Stimulated activated CD8-positive, alpha-beta memory T cell treated with anti-CD3 and anti-CD28 coated beads, Interleukin-7, amount 100 ng/mL, for 4 hours (primary cell): ENCODE measurements at regions not wholly inside any gene's neighbourhood (a gene's known extent, or its start where the extent isn't known, plus 50 kb on each side); places are given as distances from the start of the nearest gene placed in this dataset.

ENCODE experiments used
- DNase-seq, 2 donors: peaks; one replicate each; pipeline ENCODE4 v3.0.0-alpha.2; 2020; ENCODE audit warnings: low read depth in 2 of 2

DNA sequence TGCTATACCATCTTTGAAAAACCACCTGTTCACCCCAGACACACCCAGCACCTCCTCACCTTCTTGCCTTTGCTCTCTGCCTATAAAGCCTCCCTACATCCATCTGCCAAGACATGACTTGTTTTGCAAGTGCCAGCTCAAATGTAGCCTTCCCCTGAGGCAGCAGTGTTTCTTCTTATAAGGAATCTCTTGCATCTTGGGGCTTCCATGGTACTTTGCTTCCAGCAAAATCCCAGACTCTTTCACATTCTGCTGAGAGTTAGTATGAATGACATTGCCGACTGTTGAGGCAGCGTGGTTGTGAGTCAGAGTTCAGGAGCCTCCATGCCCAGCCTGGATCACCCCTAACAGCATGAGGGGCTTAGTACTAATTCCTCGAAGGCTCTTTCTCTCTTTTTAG lies 217.4 kb upstream of the RUNX1 start:
- DNase-seq: no peak

DNA sequence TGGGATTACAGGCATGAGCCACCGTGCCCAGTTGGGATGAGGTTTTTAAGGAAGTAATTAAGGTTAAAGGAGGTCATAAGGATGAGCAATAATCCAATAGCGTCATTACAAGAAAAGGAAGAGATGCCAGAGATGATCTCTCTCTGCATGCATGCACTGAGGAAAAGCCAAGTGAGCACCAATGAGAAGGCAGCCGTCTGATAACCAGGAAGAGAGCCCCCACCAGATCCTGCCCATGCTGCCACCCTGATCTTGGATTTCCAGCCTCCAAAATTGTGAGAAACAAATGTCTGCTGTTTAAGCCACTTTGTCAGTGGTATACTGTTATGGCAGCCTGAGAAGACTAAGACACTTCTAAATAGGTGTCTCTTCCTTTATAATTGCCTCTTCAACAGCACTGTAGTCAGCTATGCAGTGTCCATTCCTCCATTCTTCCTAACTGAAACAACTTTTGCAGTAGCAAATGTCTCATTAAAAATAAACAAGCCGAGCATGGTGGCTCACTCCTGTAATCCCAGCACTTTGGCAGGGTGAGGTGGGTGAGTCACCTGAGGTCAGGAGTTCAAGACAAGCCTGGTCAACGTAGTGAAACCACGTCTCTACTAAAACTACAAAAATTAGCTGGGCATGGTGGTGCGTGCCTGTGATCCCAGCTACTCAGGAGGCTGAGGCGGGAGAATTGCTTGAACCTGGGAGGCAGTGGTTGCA lies 216.2 kb upstream of the RUNX1 start:
- no peak for DNase-seq

DNA sequence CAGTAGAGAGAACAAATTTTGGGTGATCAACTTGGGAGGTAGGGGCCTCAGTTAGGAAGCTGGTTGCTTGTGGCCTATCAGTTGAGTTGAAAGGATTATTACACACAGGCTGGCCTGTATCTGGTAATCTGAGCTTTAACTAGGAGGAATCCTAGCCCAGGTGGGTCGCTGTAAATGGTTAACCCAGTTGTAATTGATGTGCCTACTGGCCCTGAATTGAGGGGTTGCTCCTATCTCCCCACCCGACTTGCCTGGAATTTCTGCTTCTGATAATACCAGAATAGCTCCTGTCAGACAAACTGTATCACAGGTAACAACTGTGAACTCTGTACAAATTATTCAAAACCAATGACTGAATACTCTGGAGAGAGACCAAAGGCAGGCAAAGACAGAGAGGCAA lies 210.4 kb upstream of the RUNX1 start:
- no peak for DNase-seq

DNA sequence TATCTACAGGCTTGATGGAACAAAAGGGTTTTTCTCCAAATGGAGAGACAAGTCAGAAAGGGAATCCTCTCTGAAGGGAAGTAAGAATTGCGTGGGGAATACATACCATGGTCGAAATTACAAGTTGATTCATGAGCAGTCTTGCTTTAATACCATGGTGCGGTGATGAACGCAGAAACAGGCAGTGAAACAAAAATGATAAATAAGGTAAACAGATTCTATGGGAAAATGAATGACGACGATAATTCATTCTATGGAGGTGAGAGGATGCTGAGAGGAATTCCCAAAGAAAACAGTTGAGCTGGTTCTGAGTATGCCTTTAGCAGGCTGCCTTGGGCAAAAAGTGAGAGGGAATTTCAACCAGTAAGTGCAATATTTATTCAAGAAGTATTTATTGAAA lies 209.4 kb upstream of the RUNX1 start:
- DNase-seq: no peak

DNA sequence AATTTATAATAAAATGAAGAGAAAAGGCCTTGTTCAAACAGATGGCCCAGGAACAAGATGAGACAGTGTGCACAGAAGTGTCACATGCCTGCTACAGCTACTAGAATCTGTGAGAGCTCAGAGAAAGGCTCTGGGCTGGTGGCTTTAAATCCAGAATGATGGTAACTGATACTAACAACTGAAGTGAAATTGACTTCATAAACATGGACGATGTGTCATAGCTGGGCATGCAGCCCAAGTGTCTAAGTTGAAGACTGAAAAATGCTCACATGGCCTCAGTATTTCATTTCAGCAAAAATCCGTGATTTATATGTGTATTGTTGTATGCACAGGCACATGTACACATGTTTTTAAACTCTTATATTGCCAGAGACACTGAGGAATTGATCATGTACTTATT lies 208.3 kb upstream of the RUNX1 start:
- no peak for DNase-seq

DNA sequence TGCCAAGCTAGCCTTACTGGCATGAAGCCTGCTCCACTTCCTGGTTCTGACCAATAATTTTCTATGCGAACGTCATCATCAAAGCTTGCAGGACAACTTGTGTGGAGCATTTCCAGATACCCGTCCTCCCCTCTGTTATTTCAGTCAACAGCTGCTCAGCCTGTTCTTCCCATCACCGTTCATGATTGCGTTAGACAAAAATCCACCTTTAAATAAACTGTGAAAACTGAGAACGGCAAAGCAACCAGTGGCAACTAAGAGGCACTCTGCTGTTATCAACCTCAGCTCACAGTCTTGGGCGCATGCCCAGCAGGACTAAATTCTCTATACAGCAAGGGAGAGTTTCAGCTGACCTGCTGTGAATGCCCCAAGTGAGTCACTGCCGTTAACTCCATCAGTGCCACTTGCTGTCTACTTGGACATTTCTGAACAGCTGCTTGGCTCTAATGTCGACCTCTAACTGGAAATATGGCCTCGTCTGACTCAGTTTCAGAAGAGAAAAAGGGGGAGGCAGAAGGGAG lies 207.4 kb upstream of the RUNX1 start:
- no peak for DNase-seq

DNA sequence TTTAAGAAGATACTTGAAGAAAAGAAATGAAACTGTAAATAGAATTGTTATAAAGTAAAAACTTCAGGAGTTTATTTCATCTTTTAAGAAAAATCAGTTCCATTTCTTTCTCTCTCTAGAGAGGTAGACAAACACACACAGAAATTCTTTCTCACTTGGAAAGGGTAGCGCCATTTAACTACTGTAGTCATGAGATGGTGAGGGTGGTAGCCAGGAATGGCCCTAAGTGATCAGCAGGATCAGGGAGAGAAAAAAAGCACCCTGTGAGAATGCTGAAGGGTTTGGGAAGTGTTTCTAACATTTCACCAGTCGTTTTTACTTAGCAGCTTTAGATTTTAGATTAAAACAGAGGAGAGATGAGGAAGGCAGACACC lies 205.7 kb upstream of the RUNX1 start:
- DNase-seq: no peak

DNA sequence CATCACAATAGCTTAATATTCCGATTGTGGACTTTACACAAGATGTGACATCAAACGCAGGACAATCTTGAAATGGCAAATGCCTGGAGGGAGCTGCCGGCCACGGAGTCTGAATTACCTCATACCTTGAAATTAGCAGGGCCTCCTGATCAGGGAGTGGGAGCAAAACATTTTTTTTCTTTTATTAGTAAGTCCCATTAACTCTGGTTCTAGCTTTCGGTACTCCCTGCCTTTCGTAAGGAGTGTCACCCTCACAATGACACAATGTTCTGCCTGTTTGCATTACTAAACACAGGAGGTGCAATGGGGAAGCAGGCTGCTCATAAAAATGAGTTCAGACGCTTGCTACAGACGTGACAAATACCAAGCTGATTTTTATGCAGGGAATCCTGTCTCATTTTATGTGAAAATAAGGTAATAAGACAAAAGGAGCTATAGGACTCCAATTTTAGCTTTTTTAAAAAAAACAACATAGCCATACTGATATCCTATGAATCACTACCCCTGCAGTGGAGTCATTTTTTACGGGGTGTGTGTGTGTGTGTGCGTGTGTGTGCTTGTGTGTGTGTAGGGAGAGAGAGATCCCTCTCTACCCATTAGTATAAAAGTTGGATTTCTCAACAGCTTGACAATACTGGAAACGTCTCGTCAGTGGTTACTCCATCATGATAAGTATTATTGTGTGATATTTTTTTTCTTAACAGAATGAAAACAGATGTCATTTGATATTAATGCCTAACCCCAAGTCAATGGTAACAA lies 205.1 kb upstream of the RUNX1 start:
- DNase-seq: no peak

DNA sequence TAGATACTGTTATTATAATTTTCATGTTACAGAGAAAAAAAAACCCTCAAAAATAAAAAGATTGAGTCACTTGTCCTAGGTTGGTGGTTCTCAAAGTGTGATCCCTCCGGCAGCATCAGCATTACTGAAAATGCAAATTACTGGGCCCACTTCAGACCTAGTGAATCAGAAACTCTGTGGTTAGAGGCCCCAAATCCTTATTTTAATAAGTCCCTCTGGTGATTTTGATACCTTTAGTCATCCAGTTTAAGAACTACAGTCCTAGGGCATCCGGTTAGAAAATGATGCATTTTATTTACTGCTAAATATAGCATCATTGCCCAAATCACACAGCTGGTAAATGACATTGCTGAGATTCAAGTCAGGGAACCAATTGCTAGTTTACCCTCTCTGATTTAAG lies 203.7 kb upstream of the RUNX1 start:
- no peak for DNase-seq

DNA sequence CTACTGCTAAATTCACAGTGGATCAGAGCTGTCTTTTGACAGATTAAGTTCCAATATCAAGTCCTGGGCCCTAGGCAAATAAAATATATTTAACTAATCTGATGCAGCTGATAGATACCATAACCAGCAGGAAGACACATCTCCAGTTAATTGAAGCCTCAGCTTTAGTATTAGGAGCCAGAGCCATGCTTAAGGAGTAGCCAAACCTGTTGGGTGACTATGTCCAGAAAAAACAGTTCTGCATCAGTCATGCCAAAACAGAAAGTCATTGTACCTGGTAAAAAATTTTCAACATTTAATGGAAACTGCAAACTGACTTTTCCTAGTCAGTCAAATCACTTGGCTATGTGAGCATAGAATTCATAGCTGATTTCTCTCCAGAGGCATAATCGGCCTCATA lies 200.5 kb upstream of the RUNX1 start:
- no peak for DNase-seq

DNA sequence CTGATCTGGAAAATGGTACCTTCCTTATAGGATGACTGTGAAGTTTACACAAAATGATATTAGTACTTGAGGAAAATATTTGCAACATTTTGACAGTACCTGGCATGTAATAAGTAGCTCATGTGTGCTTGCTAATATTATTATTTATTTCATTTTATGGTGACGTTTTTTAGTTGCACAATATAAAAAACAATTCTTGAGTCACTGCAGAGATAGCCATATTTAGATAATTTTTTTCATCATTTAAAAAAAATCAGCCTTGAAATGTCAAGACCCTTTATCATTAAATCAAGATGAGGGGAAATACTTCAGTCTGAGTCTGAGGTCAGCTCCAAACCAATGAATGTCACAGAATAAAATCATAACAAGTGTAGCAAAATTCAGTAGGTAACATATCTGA lies 196.8 kb upstream of the RUNX1 start:
- no peak for DNase-seq

DNA sequence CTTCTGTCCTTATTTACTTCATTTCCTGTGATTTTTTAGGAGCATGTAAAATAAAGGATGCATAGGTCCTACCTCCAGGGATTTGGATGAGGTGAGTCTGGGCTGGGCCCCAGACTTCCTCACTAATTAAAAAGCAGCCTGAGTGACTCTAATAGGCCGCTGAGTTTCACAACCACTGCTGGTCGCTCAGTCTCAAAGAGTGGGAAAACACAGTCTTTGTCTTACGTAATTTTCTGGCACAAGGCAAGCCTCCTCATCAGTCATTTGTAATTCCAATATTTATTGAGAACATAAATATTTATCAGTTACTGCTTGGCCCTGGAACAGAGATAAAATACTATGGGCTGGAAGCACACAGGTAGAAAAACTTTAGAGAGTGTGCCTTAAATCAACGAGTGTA lies 195.4 kb upstream of the RUNX1 start:
- no peak for DNase-seq

DNA sequence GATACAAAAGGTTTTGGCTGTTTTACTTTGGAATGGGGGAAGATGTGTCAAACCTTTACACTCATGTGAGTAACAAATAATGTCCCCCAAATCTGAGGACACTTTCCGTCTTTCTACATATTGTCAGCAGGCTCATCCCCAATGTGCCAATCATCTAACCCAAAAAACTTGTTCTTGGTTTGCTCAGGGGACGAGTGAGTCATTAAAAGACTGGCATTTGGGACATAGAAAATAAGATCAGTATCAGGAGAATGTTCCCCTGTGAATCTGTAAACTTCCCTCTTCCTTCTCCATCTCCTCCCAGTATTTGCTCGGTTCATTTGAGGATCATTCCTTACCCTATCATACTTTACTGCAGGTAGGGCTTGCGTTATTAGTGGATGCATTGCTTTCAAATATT lies 194.1 kb upstream of the RUNX1 start:
- no peak for DNase-seq

DNA sequence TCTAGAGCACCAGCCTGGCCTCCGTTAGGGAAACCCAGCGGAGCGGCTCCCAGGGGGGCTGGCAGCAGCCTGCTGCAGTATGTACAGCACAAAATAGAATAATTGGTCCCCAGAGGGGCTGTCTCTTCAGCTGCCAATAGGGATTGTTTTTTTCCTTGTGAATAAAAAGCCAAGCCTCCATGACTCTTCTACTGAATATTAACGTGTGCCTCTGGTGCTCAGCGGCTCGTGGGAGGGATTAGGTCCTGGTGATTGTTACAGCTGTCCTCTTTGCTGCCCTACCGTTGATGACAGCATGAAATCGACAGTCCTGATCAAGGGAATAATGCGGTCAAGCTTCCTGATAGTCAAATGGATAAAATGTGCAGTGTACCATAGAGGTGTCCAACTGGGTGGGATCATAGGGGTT lies 190.7 kb upstream of the RUNX1 start:
- DNase-seq: no peak

DNA sequence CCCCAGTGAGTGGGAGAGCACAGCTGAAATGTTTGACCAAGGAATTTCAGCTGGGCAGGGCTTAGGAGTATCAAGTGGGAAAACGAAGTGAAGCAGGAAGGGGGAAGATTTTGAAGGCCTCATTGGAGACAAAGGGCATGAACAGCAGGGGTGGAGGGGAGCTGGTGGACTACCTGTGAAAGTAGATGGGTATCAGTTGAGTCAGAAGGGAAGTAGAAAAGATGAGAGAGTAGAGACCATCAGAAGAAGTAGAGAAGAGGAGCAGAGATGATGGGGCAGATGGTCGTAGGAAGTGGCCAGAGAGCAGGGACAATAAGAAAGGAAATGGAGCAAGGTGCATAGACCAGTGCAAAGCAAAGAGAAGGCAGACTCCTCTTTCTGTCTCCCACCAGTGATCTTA lies 189.0 kb upstream of the RUNX1 start:
- no peak for DNase-seq

DNA sequence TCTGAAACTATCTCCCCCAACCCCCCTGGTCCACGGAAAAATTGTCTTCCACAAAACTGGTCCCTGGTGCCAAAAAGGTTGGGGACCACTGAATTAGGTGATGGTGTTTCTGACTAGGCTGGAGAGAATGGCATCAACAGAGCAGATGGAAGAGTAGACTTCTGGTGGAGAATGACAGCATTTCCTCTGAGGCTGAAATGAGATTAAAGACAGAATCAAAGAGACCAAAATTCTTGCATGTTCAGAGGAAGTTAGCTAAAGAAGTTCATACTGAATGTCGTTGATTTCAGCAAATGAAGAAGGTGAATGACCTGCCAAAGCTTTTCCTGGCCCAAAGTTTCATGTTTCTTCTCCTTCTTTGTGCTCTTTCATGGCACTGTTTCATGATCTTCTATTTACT lies 188.2 kb upstream of the RUNX1 start:
- DNase-seq: no peak

DNA sequence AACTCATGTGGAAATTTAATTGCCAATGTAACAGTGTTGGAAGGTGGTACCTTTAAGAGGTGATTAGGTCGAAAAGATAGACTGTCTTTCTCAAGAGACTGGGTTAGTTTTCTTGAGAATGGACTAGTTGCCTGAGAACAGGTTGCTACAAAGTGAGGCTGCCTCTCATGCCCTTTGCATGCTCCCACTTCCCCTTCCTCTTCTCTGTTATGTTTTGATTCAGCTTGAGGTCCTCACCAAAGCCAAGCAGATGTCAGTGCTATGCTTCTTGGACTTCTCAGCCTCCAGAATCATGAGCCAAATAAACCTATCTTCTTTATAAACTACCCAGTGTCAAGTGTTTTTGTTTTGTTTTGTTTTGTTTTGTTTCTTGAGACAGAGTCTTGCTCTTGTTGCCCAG lies 187.0 kb upstream of the RUNX1 start:
- no peak for DNase-seq

DNA sequence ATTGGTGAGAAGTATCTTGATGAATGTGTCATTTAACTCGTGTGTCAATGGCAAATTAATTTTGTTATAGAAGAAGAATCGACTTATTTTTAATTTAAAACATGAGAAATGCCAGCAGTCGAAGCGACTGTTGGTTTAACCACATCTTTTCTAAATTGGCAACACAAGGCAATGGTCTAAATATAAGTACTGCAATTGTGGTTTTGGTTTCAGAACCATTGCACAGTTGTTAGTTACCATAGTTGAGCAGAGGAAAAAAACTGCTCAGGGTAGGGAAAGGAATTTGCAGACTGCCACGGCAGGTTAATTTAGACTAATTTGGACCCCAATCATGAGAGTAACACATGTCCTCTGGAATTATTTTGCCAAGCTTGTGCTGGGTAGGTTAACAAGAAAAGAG lies 185.6 kb upstream of the RUNX1 start:
- DNase-seq: no peak

DNA sequence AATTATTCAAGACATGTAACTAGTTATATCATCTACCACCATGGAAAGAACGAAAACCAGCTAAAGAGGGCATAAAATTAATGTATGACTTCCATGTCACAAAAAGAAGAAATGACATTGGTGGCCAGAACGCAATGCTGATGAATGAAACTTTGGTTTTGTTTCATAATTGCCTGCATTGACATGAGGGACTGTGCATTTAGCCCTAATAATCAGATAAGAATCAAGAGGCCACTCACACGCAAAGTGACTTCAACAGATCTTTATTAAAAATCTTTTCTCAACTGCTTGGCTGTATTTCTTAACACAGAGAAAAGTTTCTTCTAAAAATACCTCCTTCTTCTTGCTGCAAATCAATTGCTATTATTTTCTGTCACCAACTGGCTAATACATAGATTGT lies 184.7 kb upstream of the RUNX1 start:
- DNase-seq: no peak

DNA sequence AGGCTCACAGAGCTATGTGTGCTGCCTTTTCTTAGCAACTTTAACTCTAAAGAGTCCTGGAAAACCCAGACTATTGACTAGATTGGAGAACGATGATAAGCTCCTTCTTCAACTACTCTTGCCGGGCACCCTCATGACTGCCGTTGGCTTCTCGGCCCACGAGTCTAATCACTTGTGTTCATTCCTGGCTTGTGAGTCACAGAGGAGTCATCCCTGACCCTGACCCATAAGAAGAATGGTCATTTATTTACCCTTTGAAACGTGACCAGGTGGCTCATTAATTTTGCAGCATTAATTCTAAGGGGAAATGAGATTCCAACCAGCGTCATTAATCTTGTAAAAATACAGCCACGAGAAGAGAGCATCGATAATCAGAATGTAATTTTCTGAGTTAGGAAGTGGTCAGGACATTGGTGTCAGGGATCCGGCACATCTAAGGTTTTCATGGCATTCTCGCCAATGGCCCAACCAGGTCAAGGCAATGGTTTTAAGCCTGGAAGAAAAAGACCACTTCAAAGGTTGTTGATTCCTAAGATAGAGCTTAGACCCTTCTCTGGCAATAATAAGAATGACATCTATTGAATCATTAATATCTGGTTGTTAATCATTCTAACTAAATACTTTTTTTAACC lies 183.6 kb upstream of the RUNX1 start:
- no peak for DNase-seq

DNA sequence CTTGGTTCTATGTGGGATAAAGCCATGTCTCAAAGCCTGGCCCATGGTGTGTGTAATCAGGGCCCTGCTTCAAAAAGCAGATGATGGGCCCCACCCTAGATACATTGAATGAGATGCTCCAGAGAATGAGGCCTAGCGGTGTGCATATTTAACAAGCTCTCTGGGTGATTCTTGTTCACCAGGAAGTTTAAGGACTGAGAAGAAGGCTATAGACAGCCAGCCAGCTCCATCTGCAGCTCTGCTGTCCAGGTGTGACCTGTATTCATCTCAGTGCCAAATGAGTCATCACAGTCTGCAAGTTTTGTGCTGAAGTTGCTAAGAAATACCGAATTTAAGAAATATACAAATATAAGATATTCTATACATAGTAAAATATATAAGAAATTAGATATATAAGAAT lies 182.0 kb upstream of the RUNX1 start:
- DNase-seq: no peak

DNA sequence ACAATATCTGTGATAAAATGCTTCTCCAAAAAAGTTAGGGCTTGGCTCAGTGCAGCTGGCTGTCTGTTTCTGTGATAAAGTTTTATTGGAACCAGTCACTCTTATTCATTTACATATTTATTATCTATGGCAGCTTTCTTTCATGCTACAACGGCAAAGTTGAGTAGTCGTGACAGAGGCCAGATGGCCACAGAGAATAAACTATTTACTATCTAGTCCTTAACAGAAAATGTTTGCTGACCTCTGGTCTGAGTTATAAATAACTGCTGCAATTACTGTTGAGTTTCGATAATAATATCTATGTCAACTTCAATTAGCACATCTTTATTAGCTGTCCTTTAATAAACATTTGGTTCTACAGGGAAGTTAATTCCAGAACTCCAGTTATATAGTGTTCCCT lies 180.2 kb upstream of the RUNX1 start:
- no peak for DNase-seq

DNA sequence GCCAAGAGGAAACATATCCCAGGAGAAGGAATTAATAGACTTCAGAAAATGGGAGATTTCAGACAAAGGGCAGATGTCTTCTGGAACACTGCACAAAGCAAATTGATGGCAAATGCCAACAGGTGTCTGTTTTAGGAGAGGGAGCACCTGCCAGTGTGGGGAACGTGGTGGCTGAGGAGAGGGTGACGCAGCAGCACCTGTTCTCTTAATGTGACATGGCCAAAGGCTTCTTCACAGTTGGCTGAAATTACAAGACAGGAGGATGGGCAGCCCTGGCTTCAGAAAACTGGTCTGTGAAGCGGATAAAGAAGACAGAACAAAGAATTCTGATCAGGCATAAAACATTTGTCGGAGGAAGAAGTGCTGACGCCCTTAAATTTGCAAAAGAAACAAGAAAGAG lies 178.7 kb upstream of the RUNX1 start:
- DNase-seq: no peak
